ENCODE measurements at regions not wholly inside any gene's neighbourhood (a gene's known extent, or its start where the extent isn't known, plus 50 kb on each side); places are given as distances from the start of the nearest gene placed in this dataset.
"Not testable (repeated sequence)": the region's sequence is repeated elsewhere in the genome, so short reads cannot be mapped to it uniquely, and the experiment has no call there.

DNA sequence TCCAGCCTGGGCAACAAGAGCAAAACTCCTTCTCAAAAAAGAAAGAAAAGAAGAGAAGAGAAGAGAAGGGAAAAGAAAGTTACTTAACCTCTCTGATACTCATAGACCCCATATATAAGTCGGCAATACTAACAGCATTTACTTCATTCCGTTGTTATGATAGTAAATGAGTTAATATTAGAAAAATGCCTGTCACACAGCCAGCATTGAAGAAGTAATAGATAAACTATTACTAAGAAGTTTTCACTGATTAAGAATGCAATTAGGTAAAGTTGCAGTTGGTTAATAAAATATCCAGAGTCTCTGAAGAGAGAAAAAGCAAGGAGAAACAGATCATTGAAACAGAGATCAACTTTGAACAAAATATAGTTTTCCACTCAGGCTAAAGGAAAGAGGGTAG lies 161.3 kb upstream of the UBE2E3 start:
- TF ChIP-seq, protein P1, sequence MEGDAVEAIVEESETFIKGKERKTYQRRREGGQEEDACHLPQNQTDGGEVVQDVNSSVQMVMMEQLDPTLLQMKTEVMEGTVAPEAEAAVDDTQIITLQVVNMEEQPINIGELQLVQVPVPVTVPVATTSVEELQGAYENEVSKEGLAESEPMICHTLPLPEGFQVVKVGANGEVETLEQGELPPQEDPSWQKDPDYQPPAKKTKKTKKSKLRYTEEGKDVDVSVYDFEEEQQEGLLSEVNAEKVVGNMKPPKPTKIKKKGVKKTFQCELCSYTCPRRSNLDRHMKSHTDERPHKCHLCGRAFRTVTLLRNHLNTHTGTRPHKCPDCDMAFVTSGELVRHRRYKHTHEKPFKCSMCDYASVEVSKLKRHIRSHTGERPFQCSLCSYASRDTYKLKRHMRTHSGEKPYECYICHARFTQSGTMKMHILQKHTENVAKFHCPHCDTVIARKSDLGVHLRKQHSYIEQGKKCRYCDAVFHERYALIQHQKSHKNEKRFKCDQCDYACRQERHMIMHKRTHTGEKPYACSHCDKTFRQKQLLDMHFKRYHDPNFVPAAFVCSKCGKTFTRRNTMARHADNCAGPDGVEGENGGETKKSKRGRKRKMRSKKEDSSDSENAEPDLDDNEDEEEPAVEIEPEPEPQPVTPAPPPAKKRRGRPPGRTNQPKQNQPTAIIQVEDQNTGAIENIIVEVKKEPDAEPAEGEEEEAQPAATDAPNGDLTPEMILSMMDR (conservative IDR thresholded peaks at IDR 0.05), result no peak
- Mint-ChIP-seq H3K4me3 (no peak overlapping the region), H3K27me3 (ENCODE audit: low read depth) (no peaks in the 10 kb centered on the region), H3K36me3 (ENCODE audit: low read depth) (peaks cover 3% of the 10 kb centered on the region), H3K27ac (ENCODE audit: unreplicated experiment) (no peak overlapping the region), H3K4me1 (no peaks in the 10 kb centered on the region), H3K9me3 (peaks cover 11% of the 10 kb centered on the region)
- DNase-seq (ENCODE audit: low read depth, low spot score), result no peak

DNA sequence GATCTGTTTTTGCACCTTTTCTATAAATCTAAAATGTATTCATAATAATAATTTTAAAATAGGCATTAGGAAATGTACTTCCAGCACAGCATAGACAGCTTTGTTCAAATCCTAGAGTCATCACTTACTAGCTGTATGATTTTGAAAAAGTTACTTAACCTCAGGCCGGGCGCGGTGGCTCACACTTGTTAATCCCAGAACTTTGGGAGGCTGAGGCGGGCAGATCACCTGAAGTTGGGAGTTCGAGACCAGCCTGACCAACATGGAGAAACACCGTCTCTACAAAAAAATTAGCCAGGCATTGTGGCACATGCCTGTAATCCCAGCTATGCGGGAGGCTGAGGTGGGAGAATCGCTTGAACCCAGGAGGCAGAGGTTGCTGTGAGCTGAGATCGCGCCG lies 161.7 kb upstream of the UBE2E3 start:
- H3K36me3 Mint-ChIP-seq (ENCODE audit: low read depth); H3K4me3 Mint-ChIP-seq; H3K27ac Mint-ChIP-seq (ENCODE audit: unreplicated experiment); H3K4me1 Mint-ChIP-seq; DNase-seq (ENCODE audit: low read depth, low spot score); H3K27me3 Mint-ChIP-seq (ENCODE audit: low read depth): not testable (repeated sequence)
- peaks cover 11% of the 10 kb centered on the region for H3K9me3 Mint-ChIP-seq

DNA sequence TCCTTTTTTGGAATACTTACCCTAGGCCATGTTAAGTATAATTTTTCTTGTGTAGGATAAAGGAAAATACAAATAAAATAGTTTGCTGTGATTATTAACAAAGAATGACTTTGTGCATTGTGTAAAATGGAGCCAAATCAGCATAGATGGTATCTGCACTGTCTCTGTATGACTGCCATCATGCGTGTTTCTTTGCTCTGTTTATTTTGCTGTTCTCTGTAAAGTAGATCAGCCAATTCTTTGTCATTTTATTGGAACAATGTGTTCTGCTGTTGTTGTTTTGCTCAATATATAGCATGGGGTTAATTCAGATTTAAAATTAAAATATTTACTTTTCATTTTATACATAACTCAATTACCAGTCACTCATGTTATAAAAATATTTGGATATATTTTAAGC lies 181.3 kb upstream of the UBE2E3 start:
- Mint-ChIP-seq H3K27me3 (ENCODE audit: low read depth) (no peaks in the 10 kb centered on the region), H3K9me3 (no peaks in the 10 kb centered on the region), H3K27ac (ENCODE audit: unreplicated experiment) (no peak overlapping the region), H3K4me3 (no peak overlapping the region), H3K4me1 (no peaks in the 10 kb centered on the region), H3K36me3 (ENCODE audit: low read depth) (no peaks in the 10 kb centered on the region)
- DNase-seq (ENCODE audit: low read depth, low spot score), result no peak
- TF ChIP-seq, protein P1 (conservative IDR thresholded peaks at IDR 0.05), result no peak

DNA sequence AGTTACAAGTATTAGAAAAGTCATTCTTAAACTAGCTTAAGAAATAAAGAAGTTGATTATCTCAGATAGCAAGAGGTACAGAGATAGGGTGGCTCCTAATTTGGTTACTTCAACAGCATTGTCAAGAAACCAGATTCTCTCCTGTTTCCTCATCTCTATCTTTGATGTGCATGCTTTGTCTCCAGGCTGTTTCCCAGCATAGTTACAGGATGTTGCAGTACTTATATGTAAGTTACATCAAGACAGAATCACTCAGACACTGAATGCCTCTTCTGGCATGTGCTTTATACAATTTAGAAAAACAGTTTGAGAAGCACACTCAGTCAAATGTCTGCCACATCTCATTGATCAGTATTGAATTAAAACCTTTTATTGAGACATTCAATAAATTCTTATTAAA lies 189.5 kb upstream of the UBE2E3 start:
- Mint-ChIP-seq H3K27me3 (ENCODE audit: low read depth) (no peaks in the 10 kb centered on the region), H3K4me1 (no peaks in the 10 kb centered on the region), H3K36me3 (ENCODE audit: low read depth) (no peaks in the 10 kb centered on the region), H3K4me3 (no peak overlapping the region), H3K9me3 (no peaks in the 10 kb centered on the region), H3K27ac (ENCODE audit: unreplicated experiment) (no peak overlapping the region)
- no peak for DNase-seq (ENCODE audit: low read depth, low spot score)
- TF ChIP-seq, protein P1 (conservative IDR thresholded peaks at IDR 0.05), result no peak

DNA sequence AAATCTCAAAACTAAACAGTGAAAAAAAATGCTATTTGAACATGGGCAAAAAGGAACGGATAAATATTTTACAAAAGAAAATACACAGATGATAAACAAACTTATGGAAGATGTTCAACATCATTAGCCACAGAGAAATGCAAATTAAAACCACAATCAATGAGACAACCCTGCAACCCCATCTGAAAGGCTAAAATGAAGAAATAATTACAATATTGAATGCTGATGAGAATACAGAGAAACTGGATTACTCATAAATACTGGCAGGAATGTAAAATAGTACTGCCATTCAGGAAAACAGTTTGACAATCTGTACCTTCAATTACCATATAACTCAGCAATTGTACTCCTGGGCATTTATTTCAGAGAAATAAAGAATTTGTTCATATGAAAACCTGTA lies 193.1 kb upstream of the UBE2E3 start:
- H3K36me3 Mint-ChIP-seq (ENCODE audit: low read depth), result no peaks in the 10 kb centered on the region

DNA sequence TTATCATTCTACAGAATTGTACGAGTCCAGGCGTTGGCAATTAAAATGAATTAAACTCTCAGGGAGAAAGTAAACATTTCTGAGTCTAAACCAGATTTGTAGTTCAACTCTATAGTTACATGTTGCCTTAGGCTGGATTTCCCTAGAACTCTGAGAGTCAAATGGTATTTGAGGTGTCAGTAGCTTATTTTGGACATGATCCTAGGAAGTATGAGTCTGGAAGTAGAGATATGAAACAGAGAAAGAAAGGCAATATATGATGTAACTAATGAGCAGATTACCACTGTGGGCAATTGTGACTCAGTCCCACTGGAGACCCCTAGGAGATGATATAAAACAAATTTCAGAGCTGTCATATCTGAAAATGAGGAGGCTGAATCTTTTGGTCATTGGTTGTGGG lies 199.1 kb upstream of the UBE2E3 start:
- TF ChIP-seq, protein P1 (conservative IDR thresholded peaks at IDR 0.05), result no peak
- H3K4me3 Mint-ChIP-seq, result no peak overlapping the region
- no peak for DNase-seq (ENCODE audit: low read depth, low spot score)
- H3K4me1 Mint-ChIP-seq, result no peaks in the 10 kb centered on the region
- H3K27ac Mint-ChIP-seq (ENCODE audit: unreplicated experiment), result no peak overlapping the region
- H3K27me3 Mint-ChIP-seq (ENCODE audit: low read depth), result no peaks in the 10 kb centered on the region
- no peaks in the 10 kb centered on the region for H3K9me3 Mint-ChIP-seq
- H3K36me3 Mint-ChIP-seq (ENCODE audit: low read depth), result no peaks in the 10 kb centered on the region

More for the DNA sequence above, 193.1 kb upstream of the UBE2E3 start:
- no peaks in the 10 kb centered on the region for H3K4me1 Mint-ChIP-seq
- H3K27ac Mint-ChIP-seq (ENCODE audit: unreplicated experiment), result no peak overlapping the region
- H3K27me3 Mint-ChIP-seq (ENCODE audit: low read depth), result no peaks in the 10 kb centered on the region
- TF ChIP-seq, protein P1 (conservative IDR thresholded peaks at IDR 0.05), result no peak
- H3K4me3 Mint-ChIP-seq, result no peak overlapping the region
- DNase-seq (ENCODE audit: low read depth, low spot score), result no peak
- H3K9me3 Mint-ChIP-seq, result no peaks in the 10 kb centered on the region
